H9 (cell line): ENCODE measurements at regions not wholly inside any gene's neighbourhood (a gene's known extent, or its start where the extent isn't known, plus 50 kb on each side); places are given as distances from the start of the nearest gene placed in this dataset.

Experiments used
- DNase-seq: peaks from one replicate; pipeline ENCODE4 v3.0.0-alpha.2; 2017
- H2AFZ ChIP-seq: one replicate; pipeline ENCODE4 v1.6.1; 2013; ENCODE audit warnings: mild to moderate bottlenecking, low read length, control low read depth, moderate library complexity
- H2AK5ac ChIP-seq: 2 replicates; pipeline ENCODE4 v1.6.1; 2013; ENCODE audit warnings: low read length, control low read depth, mixed read lengths; ENCODE audit not compliant: insufficient read length
- H2BK120ac ChIP-seq: one replicate; pipeline ENCODE4 v1.6.1; 2013; ENCODE audit warnings: low read depth, mild to moderate bottlenecking, low read length, control low read depth, inconsistent platforms; ENCODE audit not compliant: poor library complexity, severe bottlenecking
- H2BK12ac ChIP-seq: 2 replicates; pipeline ENCODE4 v1.6.1; 2013; ENCODE audit warnings: low read length, control low read depth, mixed read lengths, low read depth; ENCODE audit not compliant: insufficient read length
- H2BK15ac ChIP-seq: 2 replicates; pipeline ENCODE4 v1.6.1; 2013; ENCODE audit warnings: low read depth, low read length, control low read depth
- H2BK20ac ChIP-seq: one replicate; pipeline ENCODE4 v1.6.1; 2013; ENCODE audit warnings: low read depth, mild to moderate bottlenecking, low read length, control low read depth, inconsistent platforms; ENCODE audit not compliant: poor library complexity, severe bottlenecking
- H2BK5ac ChIP-seq: 2 replicates; pipeline ENCODE4 v1.6.1; 2013; ENCODE audit warnings: low read length, control low read depth, mixed read lengths; ENCODE audit not compliant: insufficient read length
- H3K14ac ChIP-seq: 2 replicates; pipeline ENCODE4 v1.6.1; 2013; ENCODE audit warnings: low read length, control low read depth; ENCODE audit not compliant: insufficient read depth
- H3K18ac ChIP-seq: 2 replicates; pipeline ENCODE4 v1.6.1; 2013; ENCODE audit warnings: low read depth, mild to moderate bottlenecking, mixed read lengths, low read length, control low read depth; ENCODE audit not compliant: insufficient read length
- H3K23ac ChIP-seq: 2 replicates; pipeline ENCODE4 v1.6.1; 2013; ENCODE audit warnings: low read length, control low read depth, mixed read lengths, low read depth; ENCODE audit not compliant: insufficient read length
- H3K23me2 ChIP-seq: 2 replicates; pipeline ENCODE4 v1.6.1; 2013; ENCODE audit warnings: low read depth, mild to moderate bottlenecking, mixed read lengths, low read length, control low read depth; ENCODE audit not compliant: insufficient read length, poor library complexity, severe bottlenecking
- H3K27ac ChIP-seq: 2 replicates; pipeline ENCODE4 v1.5.1; 2013; ENCODE audit warnings: low read length, control low read depth, mixed read lengths, low read depth; ENCODE audit not compliant: insufficient read length
- H3K27me3 ChIP-seq: 2 replicates; pipeline ENCODE4 v1.6.1; 2013; ENCODE audit warnings: low read length, control low read depth, inconsistent platforms; ENCODE audit not compliant: insufficient read depth
- H3K4ac ChIP-seq: 2 replicates; pipeline ENCODE4 v1.6.1; 2013; ENCODE audit warnings: low read depth, mild to moderate bottlenecking, control low read depth, inconsistent platforms, low read length, moderate library complexity
- H3K4me1 ChIP-seq: 2 replicates; pipeline ENCODE4 v1.6.1; 2013; ENCODE audit warnings: low read length, control low read depth, inconsistent platforms; ENCODE audit not compliant: insufficient read depth
- H3K4me2 ChIP-seq: 2 replicates; pipeline ENCODE4 v1.6.1; 2013; ENCODE audit warnings: low read length, control low read depth, mixed read lengths; ENCODE audit not compliant: insufficient read length, insufficient read depth
- H3K56ac ChIP-seq: 2 replicates; pipeline ENCODE4 v1.6.1; 2013; ENCODE audit warnings: low read depth, mild to moderate bottlenecking, mixed read lengths, low read length, control low read depth; ENCODE audit not compliant: insufficient read length
- H3K79me1 ChIP-seq: 2 replicates; pipeline ENCODE4 v1.6.1; 2013; ENCODE audit warnings: low read depth, mild to moderate bottlenecking, moderate library complexity, low read length, control low read depth, inconsistent platforms; ENCODE audit not compliant: insufficient read depth, poor library complexity, severe bottlenecking
- H3K79me2 ChIP-seq: 2 replicates; pipeline ENCODE4 v1.6.1; 2013; ENCODE audit warnings: low read length, control low read depth, inconsistent platforms; ENCODE audit not compliant: insufficient read depth
- H3K9ac ChIP-seq: 2 replicates; pipeline ENCODE4 v1.6.1; 2013; ENCODE audit warnings: low read length, control low read depth, mixed read lengths; ENCODE audit not compliant: insufficient read length; ENCODE audit errors: extremely low read depth
- H3K9me3 ChIP-seq: one replicate; pipeline ENCODE4 v1.6.1; 2013; ENCODE audit warnings: low read depth, low read length, inconsistent platforms; ENCODE audit not compliant: control insufficient read depth
- H3T11ph ChIP-seq: one replicate; pipeline ENCODE4 v1.6.1; 2013; ENCODE audit warnings: mild to moderate bottlenecking, low read length, control low read depth, inconsistent platforms
- H4K20me1 ChIP-seq: one replicate; pipeline ENCODE4 v1.6.1; 2013; ENCODE audit not compliant: control insufficient read depth, insufficient read length, insufficient read depth
- H4K5ac ChIP-seq: 2 replicates; pipeline ENCODE4 v1.6.1; 2013; ENCODE audit warnings: low read depth, mild to moderate bottlenecking, mixed read lengths, low read length, control low read depth; ENCODE audit not compliant: insufficient read length
- H4K8ac ChIP-seq: replicated peaks from 2 replicates; pipeline ENCODE4 v1.6.1; 2013; ENCODE audit warnings: low read length, control low read depth, mixed read lengths, low read depth; ENCODE audit not compliant: insufficient read length
- H4K91ac ChIP-seq: 2 replicates; pipeline ENCODE4 v1.6.1; 2013; ENCODE audit warnings: low read depth, mild to moderate bottlenecking, moderate library complexity, mixed read lengths, low read length, control low read depth; ENCODE audit not compliant: insufficient read length
- H3K27ac Mint-ChIP-seq, 3 experiments: 2 replicates in 2 of 3; 3 replicates in 1 of 3; pipeline ENCODE4 v1.8.0; 2020 to 2021; ENCODE audit warnings: mixed read lengths in 3 of 3, mild to moderate bottlenecking in 1 of 3, moderate library complexity in 1 of 3
- H3K27me3 Mint-ChIP-seq: 2 replicates; pipeline ENCODE4 v1.8.0; 2021; ENCODE audit warnings: low read depth, mild to moderate bottlenecking, moderate library complexity, mixed read lengths
- H3K36me3 Mint-ChIP-seq, 3 experiments: 2 replicates in 2 of 3; 3 replicates in 1 of 3; pipeline ENCODE4 v1.8.0; 2020 to 2021; ENCODE audit warnings: low read depth in 3 of 3, mixed read lengths in 3 of 3; ENCODE audit not compliant: insufficient read depth in 1 of 3
- H3K4me1 Mint-ChIP-seq, 2 experiments: 2 replicates each; pipeline ENCODE4 v1.8.0; 2020; ENCODE audit warnings: mixed read lengths in 2 of 2
- H3K4me3 Mint-ChIP-seq, 2 experiments: 2 replicates in 1 of 2; 3 replicates in 1 of 2; pipeline ENCODE4 v1.8.0; 2020 to 2021; ENCODE audit warnings: mild to moderate bottlenecking in 2 of 2, mixed read lengths in 2 of 2, moderate library complexity in 1 of 2
- H3K9me3 Mint-ChIP-seq, 2 experiments: 2 replicates in 1 of 2; 3 replicates in 1 of 2; pipeline ENCODE4 v1.8.0; 2020; ENCODE audit warnings: mild to moderate bottlenecking in 2 of 2, mixed read lengths in 2 of 2, moderate library complexity in 1 of 2
- WGBS: extraction: QIAGEN DNeasy Blood & Tissue Kit; methylation state at CpG from one replicate; pipeline ENCODE4 v1.1.7; 2013; ENCODE audit warnings: missing lambda C conversion rate, low lambda C conversion rate, mixed read lengths; ENCODE audit not compliant: insufficient read length; ENCODE audit errors: extremely low coverage; 5-methylcytosine and 5-hydroxymethylcytosine counted together
- TF ChIP-seq, protein P1 (sequence below): fragments of 200-600 bp; sonication (generic); conservative IDR thresholded peaks from 3 replicates; pipeline ENCODE4 v1.8.0; 2021; ENCODE audit warnings: antibody characterized with exemption, mild to moderate bottlenecking

DNA sequence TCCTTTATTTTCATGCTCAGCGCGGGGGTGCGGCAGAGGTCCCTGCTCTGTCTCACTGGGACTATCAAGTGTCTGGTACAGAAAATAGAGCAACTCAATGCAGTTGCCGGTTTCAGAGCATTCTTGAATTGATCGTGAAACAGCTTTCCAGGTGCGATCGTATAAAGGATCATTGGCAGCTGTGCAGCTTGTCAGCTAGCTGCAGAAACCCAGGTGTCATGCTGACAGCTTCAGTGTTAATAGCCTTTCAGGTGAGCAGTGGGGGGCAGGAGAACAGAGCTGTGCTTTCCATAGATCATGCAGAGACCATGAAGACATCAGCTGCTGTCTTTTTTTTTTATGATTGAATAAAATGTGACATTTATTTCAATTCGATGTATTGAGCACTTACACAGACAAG is 583.9 kb downstream of the NLGN4X start:
- Histone ChIP-seq H3K56ac (no peak overlapping the region), H2BK20ac (no peak overlapping the region), H3K14ac (no peak overlapping the region), H4K5ac (no peak overlapping the region), H3K4me2 (peak overlapping the region; percentile 51), H4K8ac (no peak overlapping the region), H4K91ac (no peak overlapping the region), H2BK120ac (no peak overlapping the region), H2AFZ (no peak overlapping the region), H3K79me1 (no peaks in the 10 kb centered on the region), H2BK12ac (no peak overlapping the region), H3K27me3 (no peaks in the 10 kb centered on the region), H3K4me1 (peaks cover 8% of the 10 kb centered on the region), H3K27ac (no peak overlapping the region), H3K9me3 (no peaks in the 10 kb centered on the region), H2AK5ac (no peak overlapping the region), H3T11ph (no peak overlapping the region), H3K79me2 (no peaks in the 10 kb centered on the region), H3K9ac (no peak overlapping the region), H3K4ac (no peak overlapping the region), H3K18ac (no peak overlapping the region), H4K20me1 (no peaks in the 10 kb centered on the region), H3K23me2 (peaks cover 4% of the 10 kb centered on the region), H3K23ac (no peak overlapping the region), H2BK15ac (no peak overlapping the region), H2BK5ac (no peak overlapping the region)
- Mint-ChIP-seq H3K27me3 (peaks cover 4% of the 10 kb centered on the region; the same call in 1 of the 2 replicates), H3K4me1 (peaks cover 69 to 70% of the 10 kb centered on the region in 2 experiments), H3K4me3 (peak overlapping the region; percentile 30 to 47; a peak in 4 of 5 replicates), H3K27ac (peak overlapping the region in 2 of 3 experiments; percentile 15 to 90; a peak in 4 of 7 replicates), H3K9me3 (peaks cover 0 to 6% of the 10 kb centered on the region in 2 experiments; a peak in 3 of 5 replicates), H3K36me3 (peaks cover 0 to 6% (median 0%) of the 10 kb centered on the region in 3 experiments; a peak in 2 of 7 replicates)
- WGBS: no CpG with 5 or more reads among the region's 8 CpGs
- peak; percentile 29 for DNase-seq
- TF ChIP-seq, protein P1, sequence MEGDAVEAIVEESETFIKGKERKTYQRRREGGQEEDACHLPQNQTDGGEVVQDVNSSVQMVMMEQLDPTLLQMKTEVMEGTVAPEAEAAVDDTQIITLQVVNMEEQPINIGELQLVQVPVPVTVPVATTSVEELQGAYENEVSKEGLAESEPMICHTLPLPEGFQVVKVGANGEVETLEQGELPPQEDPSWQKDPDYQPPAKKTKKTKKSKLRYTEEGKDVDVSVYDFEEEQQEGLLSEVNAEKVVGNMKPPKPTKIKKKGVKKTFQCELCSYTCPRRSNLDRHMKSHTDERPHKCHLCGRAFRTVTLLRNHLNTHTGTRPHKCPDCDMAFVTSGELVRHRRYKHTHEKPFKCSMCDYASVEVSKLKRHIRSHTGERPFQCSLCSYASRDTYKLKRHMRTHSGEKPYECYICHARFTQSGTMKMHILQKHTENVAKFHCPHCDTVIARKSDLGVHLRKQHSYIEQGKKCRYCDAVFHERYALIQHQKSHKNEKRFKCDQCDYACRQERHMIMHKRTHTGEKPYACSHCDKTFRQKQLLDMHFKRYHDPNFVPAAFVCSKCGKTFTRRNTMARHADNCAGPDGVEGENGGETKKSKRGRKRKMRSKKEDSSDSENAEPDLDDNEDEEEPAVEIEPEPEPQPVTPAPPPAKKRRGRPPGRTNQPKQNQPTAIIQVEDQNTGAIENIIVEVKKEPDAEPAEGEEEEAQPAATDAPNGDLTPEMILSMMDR: no peak
